Fibroblast of skin of right quadriceps (primary cell): ENCODE measurements at regions not wholly inside any gene's neighbourhood (a gene's known extent, or its start where the extent isn't known, plus 50 kb on each side); places are given as distances from the start of the nearest gene placed in this dataset.

ENCODE experiments used
- DNase-seq: peaks from one replicate; pipeline ENCODE4 v3.0.0-alpha.2; 2013

DNA sequence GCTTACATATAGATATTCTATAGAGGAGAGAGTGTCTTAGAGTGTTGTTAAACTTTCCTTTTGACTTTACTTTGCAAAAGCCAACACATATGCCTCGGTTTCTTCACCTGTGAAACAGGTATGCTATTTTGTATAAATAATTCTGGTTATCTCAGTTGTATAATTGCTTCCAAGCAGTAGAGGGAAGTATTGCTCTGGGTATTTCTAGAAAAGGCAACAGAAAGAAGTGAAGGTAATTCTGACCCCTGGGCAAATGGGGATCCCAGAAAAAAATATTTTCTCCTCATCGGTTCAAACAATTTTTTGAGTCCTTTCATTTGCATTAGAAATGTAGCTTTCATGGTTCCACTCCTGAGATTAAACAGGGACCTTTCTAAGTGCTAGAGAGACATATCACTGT is 216.5 kb upstream of the SEMA6D start:
- no peak for DNase-seq

DNA sequence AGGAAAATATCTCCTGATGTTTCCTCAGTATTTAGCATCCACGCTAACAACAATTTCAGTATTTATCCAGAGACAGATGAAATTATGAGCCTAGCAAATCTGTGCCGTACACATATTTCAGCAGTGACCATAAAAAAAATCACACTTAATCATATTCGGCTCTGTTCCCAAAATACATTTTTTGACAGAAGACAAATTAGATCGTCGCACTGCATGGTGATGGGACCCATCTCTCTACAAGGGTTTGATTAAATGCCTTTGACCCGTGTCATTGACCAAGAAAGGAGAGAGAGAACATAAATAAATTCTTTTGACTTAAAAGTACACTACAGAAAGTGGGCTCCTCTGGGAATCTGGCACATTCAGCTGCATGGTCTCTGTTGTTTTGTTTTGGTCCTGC is 215.3 kb upstream of the SEMA6D start:
- DNase-seq = no peak

DNA sequence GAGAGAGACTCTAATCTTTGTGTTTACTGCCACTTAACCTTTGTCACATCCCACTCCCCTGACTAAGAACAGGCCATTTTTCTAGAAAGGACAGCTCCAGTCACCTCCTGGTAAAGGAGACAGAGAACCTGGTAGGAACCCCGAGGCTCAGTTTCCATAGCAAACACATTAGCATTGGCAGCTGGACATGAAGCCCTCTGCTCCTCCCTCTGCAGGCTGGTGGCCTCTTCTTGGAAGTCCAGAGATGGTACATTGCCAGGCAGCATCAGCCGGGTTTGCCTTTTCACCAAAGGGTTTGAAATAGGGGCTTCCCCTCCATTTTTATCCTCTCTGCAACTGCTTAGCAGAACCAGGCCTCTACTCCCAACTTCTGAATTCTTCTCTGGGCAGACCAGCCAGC is 213.4 kb upstream of the SEMA6D start:
- no peak for DNase-seq

DNA sequence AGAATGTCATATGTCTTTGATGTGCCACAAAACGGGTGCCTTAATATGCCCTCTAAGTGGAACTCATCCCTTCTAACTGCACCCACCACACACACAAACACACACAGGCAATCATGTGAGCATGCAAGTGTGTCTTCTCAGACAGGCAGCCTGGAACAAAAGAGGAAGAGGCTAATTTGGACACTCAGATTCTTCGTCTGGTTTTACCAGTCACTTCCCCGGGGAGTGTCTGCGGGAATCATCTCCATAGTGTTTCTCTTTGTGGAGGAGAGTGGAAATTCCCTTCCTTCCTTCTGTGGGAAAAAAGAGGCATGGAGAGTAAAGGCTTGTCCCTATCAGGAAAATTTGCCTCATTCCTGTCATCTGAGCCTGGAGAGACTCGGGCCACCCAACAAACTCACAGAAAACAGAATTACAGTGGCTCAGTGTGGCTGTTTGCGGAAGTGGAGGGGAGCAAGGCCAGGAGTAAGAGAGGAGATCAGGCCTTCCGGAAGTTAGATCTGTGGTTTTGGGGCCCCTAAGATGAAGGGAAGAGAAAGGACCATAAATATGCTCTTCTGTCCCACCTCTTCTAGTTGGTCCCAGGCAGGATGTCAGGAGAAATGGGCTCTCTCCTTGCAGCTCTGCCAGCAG is 212.6 kb upstream of the SEMA6D start:
- no peak for DNase-seq

DNA sequence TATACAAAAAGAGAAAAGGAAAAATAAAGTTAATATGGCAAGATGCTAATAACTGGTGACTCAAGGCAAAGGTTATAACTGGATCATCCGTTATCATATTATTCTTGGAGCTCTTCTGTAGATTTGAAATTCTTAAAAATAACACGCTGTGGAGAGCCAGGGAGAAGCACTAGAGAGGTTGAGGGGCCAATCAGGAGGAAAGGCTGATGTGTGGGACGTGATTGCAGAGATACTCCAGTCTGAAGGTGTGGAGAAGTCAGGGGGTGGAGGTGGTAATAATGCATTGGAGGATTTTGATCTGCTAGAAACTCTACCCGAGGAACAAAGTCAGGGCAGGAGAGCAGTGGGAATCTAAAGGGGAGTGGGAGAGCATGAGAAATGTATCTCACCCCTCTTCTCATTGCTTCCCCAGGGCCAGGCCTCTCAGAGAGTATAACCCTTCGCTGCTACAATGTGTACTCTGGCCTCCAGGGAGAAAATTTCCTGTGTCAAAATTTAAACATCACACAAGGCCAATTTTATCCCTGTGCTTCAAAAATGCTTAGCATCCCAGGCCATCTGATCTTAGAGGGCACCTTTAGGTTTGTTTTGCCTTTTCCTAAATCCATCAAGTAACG is 211.5 kb upstream of the SEMA6D start:
- no peak for DNase-seq

DNA sequence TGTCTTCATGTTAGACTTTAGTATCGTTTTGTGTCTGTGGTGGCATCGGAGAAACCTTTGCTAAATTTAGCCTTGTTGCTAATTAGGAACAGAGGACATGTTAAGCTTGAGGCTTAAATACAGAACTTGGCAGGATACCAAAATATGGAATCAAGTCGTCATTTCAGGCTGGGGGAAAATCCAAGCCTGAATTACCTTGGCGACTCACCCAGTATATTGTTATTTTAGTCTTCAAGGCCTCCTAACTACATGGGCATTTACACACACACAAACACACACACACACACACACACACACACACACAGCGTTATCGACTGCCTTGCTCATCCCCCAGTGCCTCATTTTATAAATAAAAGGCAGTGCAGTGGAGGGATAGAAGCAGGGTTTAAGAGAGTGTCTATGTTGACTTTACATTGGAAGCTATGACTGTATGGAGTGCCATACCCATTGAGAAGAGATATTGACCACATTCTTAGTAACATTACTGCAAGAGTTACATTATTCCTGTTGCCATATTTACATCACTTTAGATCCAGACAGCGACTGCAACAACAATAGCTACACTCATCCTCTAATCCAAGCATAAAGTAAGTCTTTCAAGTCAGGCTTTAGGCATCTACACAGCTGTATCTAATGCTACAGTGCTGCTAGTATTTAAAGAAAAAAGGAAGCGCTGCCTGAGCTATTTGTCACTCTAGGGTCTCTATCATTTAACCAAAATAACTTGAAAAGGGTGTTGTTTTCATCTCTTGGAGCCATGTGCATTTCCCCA is 210.8 kb upstream of the SEMA6D start:
- DNase-seq = peak; percentile 89

DNA sequence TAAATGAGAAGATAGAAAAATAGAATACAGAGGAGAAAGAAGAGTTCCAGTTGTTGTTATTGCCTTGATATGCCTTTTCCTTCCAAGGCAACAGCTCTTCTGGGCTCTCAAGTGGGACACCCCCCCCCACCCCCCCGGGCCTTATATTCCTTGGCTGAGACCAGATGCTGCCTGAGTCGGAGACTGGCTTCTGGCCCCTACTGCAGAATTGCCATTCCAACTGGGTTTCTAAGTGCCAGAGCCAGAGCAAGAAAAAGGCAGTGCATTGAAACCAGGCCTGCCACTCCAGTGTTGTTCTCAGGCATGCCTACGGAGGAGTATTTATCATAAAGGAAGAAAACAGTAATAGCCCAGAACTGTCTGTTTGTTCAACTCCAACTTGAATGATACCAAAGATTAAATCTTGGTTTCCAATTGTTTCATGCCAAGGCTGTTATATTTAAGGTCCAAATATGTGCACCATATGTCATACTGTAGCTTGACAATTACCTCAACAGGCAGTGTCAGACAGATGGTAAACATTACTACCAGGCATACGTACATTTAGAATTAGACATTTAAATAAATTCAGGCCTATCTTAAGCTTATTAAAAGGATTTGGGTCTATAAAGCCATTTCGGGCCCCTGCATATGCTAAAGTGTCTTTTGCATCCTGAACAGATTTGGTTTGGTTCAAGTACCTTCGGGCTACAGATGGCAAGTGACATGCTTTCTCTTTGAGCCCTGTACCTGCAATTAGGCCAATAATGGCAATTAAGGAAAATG is 209.9 kb upstream of the SEMA6D start:
- DNase-seq = no peak

DNA sequence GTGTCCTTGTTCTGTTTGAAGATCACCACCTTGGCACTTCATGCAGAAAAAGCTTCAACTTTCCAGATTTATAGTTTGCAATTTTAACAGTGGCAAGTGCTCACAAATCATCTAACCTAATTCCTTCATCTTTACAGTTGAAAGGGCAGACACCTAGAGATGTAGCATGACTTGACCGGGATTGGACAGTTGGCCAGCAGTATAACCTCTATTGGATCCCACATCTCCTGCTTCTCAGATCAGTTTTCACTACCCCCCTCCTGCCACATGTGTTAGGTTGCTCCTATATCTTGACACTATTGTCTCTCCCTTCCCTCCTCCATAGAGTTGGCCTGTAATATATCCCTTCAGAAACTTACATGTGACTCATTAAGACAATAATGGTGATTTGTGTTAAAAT is 206.0 kb upstream of the SEMA6D start:
- no peak for DNase-seq

DNA sequence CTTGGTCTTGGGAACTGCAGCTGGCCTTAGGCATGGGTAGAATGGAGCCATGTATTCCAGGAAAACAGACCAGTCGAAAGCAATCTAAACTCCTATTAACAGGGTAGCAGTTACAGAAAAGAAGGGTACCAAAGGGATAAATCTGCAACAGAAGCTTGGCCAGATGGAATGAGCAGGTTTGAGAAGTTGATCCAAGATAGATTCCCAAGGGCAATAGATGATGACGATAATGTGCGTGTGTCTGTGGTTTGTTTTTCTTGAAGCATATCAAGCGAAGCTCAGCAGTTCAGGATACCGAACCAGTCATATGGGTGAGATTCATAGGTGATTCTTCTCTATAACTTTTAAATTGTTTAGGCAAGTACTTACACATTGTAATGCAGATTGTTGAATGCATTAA is 203.8 kb upstream of the SEMA6D start:
- DNase-seq = no peak

DNA sequence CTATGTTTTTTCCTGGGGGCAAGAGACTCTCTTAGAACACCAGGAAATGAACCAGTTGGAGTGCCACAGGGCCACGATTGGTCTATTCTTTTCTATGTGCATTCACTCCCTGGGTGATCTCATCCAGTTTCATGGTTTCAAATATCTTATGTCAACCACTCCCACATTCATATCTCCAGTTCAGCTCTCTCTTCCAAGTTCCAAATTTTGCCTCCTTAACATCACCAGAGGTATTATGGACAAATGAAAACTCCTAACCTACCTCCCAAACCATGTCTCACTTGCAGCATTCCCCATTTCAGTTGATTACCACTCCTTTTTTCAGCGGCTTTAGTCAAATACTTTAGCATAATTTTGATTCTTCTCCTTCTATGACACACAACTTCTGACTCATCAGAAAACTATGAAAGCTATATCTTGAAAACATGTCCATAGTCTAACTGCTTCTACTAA is 203.1 kb upstream of the SEMA6D start:
- peak; percentile 84 for DNase-seq

DNA sequence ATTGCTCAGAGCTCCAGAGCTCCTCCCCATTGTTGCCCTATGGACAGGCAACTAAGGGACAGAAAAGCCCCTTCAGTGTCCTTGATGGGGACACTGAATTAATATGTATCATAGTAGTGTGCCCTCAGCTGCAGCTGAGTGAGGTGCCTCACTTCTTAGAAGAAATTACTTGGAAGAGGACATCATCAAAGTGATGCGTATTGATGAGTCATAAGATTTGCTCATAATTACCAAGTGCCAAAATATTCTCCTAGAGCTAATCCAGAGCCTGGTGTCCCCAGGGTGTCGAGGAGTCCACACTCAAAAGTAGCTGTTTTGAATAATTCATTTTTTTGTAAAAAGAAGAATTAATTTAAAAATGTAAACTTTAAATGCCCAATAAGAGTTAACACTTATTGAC is 200.7 kb upstream of the SEMA6D start:
- peak; percentile 53 for DNase-seq

DNA sequence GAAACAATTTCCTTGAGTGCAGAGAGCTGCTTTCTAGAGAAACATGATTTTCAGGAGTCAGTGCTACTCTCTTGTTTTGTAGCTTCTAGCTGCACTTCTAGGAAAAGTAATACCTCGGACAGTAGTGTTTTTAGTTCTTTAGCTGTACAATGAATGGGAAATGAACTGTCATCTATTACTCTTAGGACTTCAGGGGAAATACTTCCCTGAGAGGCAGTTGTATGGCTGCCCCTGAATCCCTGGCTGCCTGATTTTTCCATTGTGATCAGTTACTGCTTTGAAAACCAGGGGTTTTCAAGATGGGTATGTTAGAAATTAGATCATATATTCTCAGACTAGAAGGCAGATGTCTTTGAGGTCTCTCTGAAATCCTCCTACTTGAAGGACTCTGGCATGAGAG is 200.3 kb upstream of the SEMA6D start:
- no peak for DNase-seq

DNA sequence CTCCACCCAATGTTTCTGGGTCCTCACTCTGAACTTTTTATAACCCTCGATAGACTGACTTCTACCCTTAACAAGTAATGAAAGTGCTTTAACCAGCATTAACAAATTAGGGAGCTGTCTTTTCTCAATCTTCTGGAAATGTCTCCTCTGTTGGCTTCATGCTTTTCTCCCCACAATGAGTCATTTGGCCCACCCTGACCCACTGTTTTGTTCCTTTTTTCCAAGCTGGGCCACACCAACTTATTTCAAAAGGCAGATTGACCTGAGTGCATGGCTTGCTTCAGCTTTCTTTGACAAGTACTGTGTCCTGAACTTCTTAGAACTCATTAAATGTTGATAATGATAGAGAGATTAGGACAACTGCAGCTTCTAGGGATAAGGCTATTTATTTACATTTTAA is 199.6 kb upstream of the SEMA6D start:
- DNase-seq = no peak

DNA sequence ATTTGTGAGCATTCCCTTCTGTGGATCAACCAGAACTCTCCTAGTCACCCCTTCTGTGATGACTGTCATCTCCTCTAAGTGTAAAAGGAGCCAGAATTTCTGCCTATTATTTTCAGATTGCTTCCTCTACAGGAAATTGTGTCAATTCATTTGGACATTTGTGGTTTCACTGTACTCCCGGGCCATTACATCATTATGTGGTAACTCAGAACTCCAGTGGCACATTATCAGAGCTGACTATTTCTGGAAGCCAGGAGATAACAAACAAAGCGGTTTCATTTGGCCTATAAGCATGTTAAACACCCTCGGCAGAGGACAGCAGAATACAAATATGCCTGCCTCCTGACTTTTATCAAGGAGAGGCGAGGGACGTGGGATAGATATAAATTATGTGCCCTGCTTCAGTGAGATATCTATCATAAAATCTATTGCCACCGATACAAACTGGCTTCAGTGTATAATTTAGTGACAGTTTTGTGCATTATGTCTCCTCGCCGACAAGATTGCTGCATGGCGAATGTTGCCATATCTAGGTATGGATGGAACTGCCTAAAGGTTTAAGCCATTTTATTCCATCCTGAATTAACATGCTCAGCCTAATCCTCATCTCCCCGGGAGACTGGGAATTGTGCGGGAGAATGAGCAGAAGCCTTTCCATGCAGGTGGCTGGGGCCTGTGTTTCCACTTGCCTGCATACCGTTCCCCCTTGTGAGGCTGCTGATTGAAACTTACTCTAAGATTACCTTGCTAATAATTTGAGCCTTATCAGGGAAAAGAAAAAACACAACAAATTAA is 193.4 kb upstream of the SEMA6D start:
- peak; percentile 59 for DNase-seq

DNA sequence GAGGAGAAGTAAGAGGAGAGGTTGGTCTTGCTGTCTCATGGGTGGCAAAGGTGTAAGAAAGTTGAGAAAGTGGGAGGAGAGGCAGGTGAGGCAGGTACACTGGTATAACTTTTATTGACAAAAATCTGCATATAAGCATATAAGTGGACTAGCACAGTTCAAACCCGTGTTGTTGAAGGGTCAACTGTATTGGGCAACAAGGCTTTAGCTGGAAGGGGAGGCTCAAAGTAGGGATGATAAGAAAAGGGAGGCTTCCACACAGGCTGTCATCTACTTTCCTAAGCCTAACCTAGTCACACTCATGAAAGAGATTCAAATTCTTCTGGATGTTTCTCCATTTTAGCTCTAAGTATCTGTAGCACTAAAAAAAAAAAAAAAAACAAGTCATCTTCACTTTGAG is 188.1 kb upstream of the SEMA6D start:
- DNase-seq = no peak

DNA sequence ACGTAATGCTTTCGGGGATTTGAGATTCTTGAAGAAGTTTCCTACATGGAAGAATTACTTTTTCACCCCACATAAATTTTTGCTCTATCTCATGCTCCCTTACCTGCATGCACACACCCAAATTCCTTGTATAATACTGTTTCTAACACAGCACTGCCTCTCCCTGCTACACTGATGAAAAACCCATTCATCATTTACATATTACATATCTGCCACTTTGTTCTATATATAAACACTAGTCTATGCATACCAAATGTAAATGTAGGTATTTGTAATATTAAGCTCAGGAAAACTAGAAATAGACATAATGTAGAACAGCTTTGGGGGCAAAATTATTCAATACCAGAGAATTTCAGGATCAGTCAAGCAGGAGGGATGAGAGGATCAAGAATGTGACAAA is 182.6 kb upstream of the SEMA6D start:
- DNase-seq = no peak

DNA sequence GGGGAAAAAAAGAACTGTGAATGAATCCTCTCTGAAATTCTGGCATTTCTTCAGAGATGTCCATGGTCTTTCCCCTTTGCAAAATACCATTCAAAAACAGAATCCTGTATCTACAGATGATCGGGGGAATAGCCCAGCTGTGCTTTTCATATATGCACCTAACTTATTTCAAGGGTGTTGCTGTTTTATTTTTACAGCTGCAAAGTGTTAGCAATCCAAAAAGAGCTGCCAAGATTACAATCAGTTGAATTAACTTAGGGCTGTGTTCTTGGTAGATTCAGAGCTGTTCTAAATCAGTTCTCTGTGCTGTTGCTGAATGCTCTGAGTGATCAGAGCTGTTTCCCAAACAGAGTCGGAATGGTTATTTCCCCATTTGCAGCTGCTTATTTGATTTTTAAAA is 175.7 kb upstream of the SEMA6D start:
- DNase-seq = no peak

DNA sequence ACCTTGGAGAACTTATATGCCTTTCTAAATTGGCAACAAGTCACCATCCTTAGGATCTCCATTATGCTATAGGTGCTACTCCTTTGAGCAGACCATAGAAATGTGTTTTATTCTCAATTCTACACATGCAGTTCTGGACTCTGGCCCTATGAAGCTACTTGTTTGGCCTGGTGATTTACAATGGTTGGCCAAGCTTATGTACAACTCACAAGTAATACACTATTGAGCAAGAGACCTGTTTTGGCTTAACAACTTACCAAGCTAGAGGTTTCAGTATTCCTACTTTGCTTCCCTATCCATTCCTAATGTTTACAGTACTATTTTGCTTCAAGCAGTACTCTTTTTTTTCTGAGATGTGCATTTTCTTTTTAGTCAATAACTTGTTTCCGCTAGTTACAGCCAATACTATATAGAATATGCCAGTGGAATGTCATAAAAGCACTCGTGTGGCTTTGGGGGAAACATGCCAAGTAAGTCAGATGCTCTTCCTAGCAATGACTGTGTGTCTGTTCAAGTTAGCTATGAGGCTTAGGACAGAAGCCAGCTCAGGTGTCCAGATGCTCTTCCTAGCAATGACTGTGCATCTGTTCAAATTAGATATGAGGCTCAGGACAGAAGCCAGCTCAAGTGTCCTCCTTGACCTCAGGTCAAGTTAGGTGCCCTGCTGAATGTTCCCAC is 174.9 kb upstream of the SEMA6D start:
- DNase-seq = peak; percentile 7

DNA sequence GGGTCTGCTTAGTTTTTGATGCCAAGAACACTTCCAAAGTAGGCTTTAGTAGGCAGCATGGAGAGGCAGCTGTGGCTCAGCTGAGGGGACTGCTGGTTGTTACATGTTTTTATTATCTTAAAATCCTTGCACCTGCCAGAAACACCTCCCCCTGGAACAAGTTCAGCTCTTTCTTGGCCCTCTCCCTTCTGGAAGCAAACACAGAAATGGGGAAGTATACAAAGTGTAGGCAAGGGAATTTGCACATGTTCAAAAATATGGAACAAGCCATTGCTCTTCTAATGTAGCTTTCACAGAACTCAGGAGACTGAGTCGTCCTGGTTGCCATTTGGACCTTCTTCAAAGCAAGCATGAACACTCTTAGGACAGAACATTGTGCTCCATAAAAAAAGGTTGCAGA is 169.1 kb upstream of the SEMA6D start:
- no peak for DNase-seq

DNA sequence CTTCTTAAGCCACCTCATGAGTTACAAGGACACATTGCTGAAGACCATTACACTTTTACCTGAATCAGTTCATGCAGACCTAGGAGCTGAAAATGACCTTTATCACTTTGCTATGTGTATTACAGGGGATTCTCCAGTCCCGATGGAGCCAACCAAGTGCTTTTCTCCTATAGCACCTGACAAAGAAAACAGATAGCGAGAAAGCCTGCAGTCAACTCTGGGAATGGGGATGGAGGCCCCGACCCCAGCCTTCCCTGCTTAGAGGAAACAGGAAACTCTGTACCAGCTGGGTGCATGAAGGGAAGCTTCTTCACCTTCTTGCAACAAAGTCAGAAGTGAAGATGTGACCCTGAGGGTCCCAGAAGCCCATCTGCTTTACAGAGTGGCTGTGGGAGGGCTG is 168.3 kb upstream of the SEMA6D start:
- DNase-seq = no peak

DNA sequence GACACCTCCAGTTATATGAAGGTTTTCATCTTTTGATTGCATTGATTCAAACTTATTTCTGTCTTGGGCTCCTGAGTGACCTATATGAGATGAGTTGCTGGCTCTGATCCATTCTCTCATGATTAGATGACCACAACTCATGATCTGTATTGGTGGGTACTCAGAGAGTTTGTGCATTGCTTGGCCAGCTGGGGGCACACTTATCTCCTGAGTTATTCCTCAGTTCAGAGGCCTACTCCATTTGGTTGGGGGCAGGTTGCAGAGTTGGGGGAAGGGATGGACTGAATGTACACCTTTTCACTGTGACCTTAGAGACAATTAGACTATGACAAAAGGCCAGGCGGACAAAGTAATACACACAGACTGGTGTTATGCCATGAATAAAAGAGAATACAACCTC is 166.2 kb upstream of the SEMA6D start:
- DNase-seq = no peak

DNA sequence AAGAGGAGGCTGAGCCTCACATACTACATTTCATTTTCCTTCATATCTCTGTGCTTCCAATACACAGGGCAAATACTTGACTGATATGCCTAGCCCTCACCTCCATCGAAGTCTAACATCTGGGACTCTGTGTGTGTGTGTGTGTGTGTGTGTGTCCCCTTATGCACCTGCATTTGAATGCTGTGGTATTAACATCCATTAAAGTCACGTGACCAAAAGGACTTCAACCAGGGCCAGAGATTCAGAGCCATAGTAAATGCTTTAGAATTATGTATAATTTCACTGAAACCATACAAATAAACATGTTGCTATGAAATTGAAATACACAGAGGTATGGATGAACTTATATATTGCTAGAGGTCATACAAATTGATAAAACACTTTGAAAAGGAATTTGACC is 165.8 kb upstream of the SEMA6D start:
- no peak for DNase-seq
